GM23338 (cell line): ENCODE measurements at regions not wholly inside any gene's neighbourhood (a gene's known extent, or its start where the extent isn't known, plus 50 kb on each side); places are given as distances from the start of the nearest gene placed in this dataset.

Experiments used
- ATAC-seq: fragments of 200-7000 bp; cut with Tn5 transposase; 3 replicates; pipeline ENCODE4 v1.9.1; 2020
- DNase-seq: peaks from one replicate; pipeline ENCODE4 v3.0.0-alpha.2; 2015; ENCODE audit warnings: low spot score
- H2AFZ ChIP-seq: fragments of 200-600 bp; sonication (generic); 2 replicates; pipeline ENCODE4 v1.8.0; 2016; ENCODE audit warnings: antibody characterized with exemption, mild to moderate bottlenecking, moderate library complexity
- H3F3A ChIP-seq: fragments of 200-600 bp; sonication (generic); replicated peaks from 2 replicates; pipeline ENCODE4 v1.8.0; 2017; ENCODE audit warnings: antibody characterized with exemption, mixed run types, low read depth
- H3K27ac ChIP-seq: fragments of 200-600 bp; sonication (generic); 2 replicates; pipeline ENCODE4 v1.6.1; 2016; ENCODE audit warnings: low read depth
- H3K27me3 ChIP-seq: fragments of 200-600 bp; sonication (generic); 2 replicates; pipeline ENCODE4 v1.8.0; 2016; ENCODE audit warnings: mild to moderate bottlenecking, mixed run types, moderate library complexity; ENCODE audit not compliant: insufficient read depth
- H3K36me3 ChIP-seq: fragments of 200-600 bp; sonication (generic); 2 replicates; pipeline ENCODE4 v1.8.0; 2016; ENCODE audit warnings: mild to moderate bottlenecking; ENCODE audit not compliant: insufficient read depth
- H3K4me1 ChIP-seq: fragments of 200-600 bp; sonication (generic); 2 replicates; pipeline ENCODE4 v1.8.0; 2016; ENCODE audit warnings: mild to moderate bottlenecking, moderate library complexity; ENCODE audit not compliant: insufficient read depth
- H3K4me2 ChIP-seq: fragments of 200-600 bp; sonication (generic); 2 replicates; pipeline ENCODE4 v1.7.1; 2017; ENCODE audit warnings: mixed run types
- H3K4me3 ChIP-seq: fragments of 200-600 bp; sonication (generic); 2 replicates; pipeline ENCODE4 v1.6.1; 2016; ENCODE audit warnings: mixed run types
- H3K79me2 ChIP-seq: fragments of 200-600 bp; sonication (generic); replicated peaks from 2 replicates; pipeline ENCODE4 v1.8.0; 2017; ENCODE audit warnings: mild to moderate bottlenecking; ENCODE audit not compliant: insufficient read depth
- H3K9me2 ChIP-seq: fragments of 200-600 bp; sonication (generic); 2 replicates; pipeline ENCODE4 v1.8.0; 2017; ENCODE audit not compliant: insufficient read depth
- H4K20me1 ChIP-seq: fragments of 200-600 bp; sonication (generic); replicated peaks from 2 replicates; pipeline ENCODE4 v1.8.0; 2017; ENCODE audit warnings: mild to moderate bottlenecking; ENCODE audit not compliant: insufficient read depth
- H3K27ac Mint-ChIP-seq: 2 replicates; pipeline ENCODE4 v1.8.0; 2020; ENCODE audit warnings: inconsistent platforms, mild to moderate bottlenecking, moderate library complexity, mixed read lengths
- H3K27me3 Mint-ChIP-seq: 3 replicates; pipeline ENCODE4 v1.8.0; 2022; ENCODE audit warnings: low read depth, mild to moderate bottlenecking, moderate library complexity, mixed read lengths, inconsistent platforms; ENCODE audit not compliant: insufficient read depth, poor library complexity
- H3K36me3 Mint-ChIP-seq: 3 replicates; pipeline ENCODE4 v1.8.0; 2021; ENCODE audit warnings: low read depth, mild to moderate bottlenecking, inconsistent platforms, moderate library complexity, mixed read lengths
- H3K4me1 Mint-ChIP-seq: 3 replicates; pipeline ENCODE4 v1.8.0; 2020; ENCODE audit warnings: mild to moderate bottlenecking, inconsistent platforms, mixed read lengths
- H3K4me3 Mint-ChIP-seq: 3 replicates; pipeline ENCODE4 v1.8.0; 2021; ENCODE audit warnings: moderate library complexity, mild to moderate bottlenecking, inconsistent platforms, mixed read lengths
- H3K9me3 Mint-ChIP-seq: 3 replicates; pipeline ENCODE4 v1.8.0; 2020; ENCODE audit warnings: moderate library complexity, mild to moderate bottlenecking, inconsistent platforms, mixed read lengths
- EZH2 ChIP-seq: fragments of 200-600 bp; sonication (generic); IDR thresholded peaks from one replicate; pipeline ENCODE4 v1.8.0; 2017; ENCODE audit warnings: antibody characterized with exemption, mild to moderate bottlenecking, low read depth; ENCODE audit not compliant: unreplicated experiment
- JUNB ChIP-seq: IDR thresholded peaks from one replicate; pipeline ENCODE4 v1.6.1; 2016; ENCODE audit warnings: antibody characterized with exemption; ENCODE audit not compliant: unreplicated experiment
- NANOG ChIP-seq: IDR thresholded peaks from 2 replicates; pipeline ENCODE4 v1.6.1; 2016; ENCODE audit warnings: antibody characterized with exemption, borderline replicate concordance
- POLR2AphosphoS5 ChIP-seq: IDR thresholded peaks from 2 replicates; pipeline ENCODE4 v1.6.1; 2016; ENCODE audit warnings: antibody characterized with exemption, low read depth
- REST ChIP-seq: IDR thresholded peaks from one replicate; pipeline ENCODE4 v1.6.1; 2018; ENCODE audit warnings: antibody characterized with exemption; ENCODE audit not compliant: unreplicated experiment
- STAT1 ChIP-seq: IDR thresholded peaks from one replicate; pipeline ENCODE4 v1.6.1; 2016; ENCODE audit warnings: antibody characterized with exemption; ENCODE audit not compliant: unreplicated experiment
- ZNF331 ChIP-seq: fragments of 250-450 bp; sonication (Bioruptor Pico); IDR thresholded peaks from 2 replicates; pipeline ENCODE4 v1.5.0; 2020; ENCODE audit warnings: low read depth, mild to moderate bottlenecking, moderate library complexity
- TF ChIP-seq, protein P1 (sequence below), 2 experiments: fragments of 200-600 bp in 1 of 2; sonication (generic) in 1 of 2; conservative IDR thresholded peaks; 2 replicates each; pipeline versions ENCODE4 v1.5.1 to v1.6.1; 2016 to 2017; ENCODE audit warnings: antibody characterized with exemption in 2 of 2, low read depth in 2 of 2, mild to moderate bottlenecking in 2 of 2, moderate library complexity in 1 of 2
- TF ChIP-seq, protein P2 (sequence below): fragments of 250-450 bp; sonication (Bioruptor Pico); IDR thresholded peaks from 2 replicates; pipeline ENCODE4 v1.5.0; 2020; ENCODE audit warnings: mild to moderate bottlenecking, moderate library complexity

DNA sequence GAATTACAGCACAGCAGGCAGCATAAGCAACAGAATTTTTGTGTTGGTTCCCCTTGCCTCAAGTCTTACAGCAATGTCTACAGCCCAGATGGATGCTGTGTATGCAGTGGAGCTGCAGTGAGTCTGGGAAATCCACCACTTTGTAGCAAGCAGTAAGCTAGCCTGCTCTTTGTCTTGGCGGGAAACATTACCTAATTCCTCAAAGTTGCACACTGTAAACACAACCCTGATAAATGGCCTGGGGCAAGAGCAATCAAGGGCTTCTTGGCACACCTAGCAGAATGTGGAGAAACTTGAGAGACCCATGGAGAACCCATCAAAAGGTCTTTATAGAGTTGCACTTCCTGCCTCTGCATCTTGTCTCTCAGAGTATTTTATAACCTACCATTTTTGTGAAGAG lies 102.0 kb upstream of the FOXP2 start (continued):
- TF ChIP-seq REST (no peak), JUNB (no peak), NANOG (no peak)
- TF ChIP-seq, protein P1, sequence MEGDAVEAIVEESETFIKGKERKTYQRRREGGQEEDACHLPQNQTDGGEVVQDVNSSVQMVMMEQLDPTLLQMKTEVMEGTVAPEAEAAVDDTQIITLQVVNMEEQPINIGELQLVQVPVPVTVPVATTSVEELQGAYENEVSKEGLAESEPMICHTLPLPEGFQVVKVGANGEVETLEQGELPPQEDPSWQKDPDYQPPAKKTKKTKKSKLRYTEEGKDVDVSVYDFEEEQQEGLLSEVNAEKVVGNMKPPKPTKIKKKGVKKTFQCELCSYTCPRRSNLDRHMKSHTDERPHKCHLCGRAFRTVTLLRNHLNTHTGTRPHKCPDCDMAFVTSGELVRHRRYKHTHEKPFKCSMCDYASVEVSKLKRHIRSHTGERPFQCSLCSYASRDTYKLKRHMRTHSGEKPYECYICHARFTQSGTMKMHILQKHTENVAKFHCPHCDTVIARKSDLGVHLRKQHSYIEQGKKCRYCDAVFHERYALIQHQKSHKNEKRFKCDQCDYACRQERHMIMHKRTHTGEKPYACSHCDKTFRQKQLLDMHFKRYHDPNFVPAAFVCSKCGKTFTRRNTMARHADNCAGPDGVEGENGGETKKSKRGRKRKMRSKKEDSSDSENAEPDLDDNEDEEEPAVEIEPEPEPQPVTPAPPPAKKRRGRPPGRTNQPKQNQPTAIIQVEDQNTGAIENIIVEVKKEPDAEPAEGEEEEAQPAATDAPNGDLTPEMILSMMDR (conservative IDR thresholded peaks at IDR 0.05; ENCODE audit: low read depth in 2 of 2): no peak

GRCh38 chr7:114310345-114311110 lies 104.1 kb upstream of the FOXP2 start:
- H3K79me2 ChIP-seq: no peaks in the 10 kb centered on the region
- no peak overlapping the region for H3K4me3 ChIP-seq
- no peaks in the 10 kb centered on the region for H3K9me3 Mint-ChIP-seq
- no peaks in the 10 kb centered on the region for H4K20me1 ChIP-seq
- peaks cover 8% of the 10 kb centered on the region for H3K9me2 ChIP-seq
- H3K36me3 ChIP-seq: no peaks in the 10 kb centered on the region
- no peaks in the 10 kb centered on the region for H3K36me3 Mint-ChIP-seq
- no peak overlapping the region for H3K4me3 Mint-ChIP-seq
- no peak overlapping the region for H3K27ac ChIP-seq
- no peaks in the 10 kb centered on the region for H3K4me1 ChIP-seq
- H3K27ac Mint-ChIP-seq: no peak overlapping the region
- H3K27me3 ChIP-seq: no peaks in the 10 kb centered on the region
- H3K4me1 Mint-ChIP-seq: peaks cover 3% of the 10 kb centered on the region
- no peak overlapping the region for H2AFZ ChIP-seq
- ATAC-seq (no peak), DNase-seq (no peak)
- no peaks in the 10 kb centered on the region for H3K27me3 Mint-ChIP-seq
- no peaks in the 10 kb centered on the region for H3F3A ChIP-seq
- H3K4me2 ChIP-seq: no peak overlapping the region
- TF ChIP-seq NANOG (no peak), ZNF331 (CRISPR knock-in tag) (no peak), EZH2 (no peak), STAT1 (no peak), REST (no peak), POLR2AphosphoS5 (no peak)
- TF ChIP-seq, protein P2, sequence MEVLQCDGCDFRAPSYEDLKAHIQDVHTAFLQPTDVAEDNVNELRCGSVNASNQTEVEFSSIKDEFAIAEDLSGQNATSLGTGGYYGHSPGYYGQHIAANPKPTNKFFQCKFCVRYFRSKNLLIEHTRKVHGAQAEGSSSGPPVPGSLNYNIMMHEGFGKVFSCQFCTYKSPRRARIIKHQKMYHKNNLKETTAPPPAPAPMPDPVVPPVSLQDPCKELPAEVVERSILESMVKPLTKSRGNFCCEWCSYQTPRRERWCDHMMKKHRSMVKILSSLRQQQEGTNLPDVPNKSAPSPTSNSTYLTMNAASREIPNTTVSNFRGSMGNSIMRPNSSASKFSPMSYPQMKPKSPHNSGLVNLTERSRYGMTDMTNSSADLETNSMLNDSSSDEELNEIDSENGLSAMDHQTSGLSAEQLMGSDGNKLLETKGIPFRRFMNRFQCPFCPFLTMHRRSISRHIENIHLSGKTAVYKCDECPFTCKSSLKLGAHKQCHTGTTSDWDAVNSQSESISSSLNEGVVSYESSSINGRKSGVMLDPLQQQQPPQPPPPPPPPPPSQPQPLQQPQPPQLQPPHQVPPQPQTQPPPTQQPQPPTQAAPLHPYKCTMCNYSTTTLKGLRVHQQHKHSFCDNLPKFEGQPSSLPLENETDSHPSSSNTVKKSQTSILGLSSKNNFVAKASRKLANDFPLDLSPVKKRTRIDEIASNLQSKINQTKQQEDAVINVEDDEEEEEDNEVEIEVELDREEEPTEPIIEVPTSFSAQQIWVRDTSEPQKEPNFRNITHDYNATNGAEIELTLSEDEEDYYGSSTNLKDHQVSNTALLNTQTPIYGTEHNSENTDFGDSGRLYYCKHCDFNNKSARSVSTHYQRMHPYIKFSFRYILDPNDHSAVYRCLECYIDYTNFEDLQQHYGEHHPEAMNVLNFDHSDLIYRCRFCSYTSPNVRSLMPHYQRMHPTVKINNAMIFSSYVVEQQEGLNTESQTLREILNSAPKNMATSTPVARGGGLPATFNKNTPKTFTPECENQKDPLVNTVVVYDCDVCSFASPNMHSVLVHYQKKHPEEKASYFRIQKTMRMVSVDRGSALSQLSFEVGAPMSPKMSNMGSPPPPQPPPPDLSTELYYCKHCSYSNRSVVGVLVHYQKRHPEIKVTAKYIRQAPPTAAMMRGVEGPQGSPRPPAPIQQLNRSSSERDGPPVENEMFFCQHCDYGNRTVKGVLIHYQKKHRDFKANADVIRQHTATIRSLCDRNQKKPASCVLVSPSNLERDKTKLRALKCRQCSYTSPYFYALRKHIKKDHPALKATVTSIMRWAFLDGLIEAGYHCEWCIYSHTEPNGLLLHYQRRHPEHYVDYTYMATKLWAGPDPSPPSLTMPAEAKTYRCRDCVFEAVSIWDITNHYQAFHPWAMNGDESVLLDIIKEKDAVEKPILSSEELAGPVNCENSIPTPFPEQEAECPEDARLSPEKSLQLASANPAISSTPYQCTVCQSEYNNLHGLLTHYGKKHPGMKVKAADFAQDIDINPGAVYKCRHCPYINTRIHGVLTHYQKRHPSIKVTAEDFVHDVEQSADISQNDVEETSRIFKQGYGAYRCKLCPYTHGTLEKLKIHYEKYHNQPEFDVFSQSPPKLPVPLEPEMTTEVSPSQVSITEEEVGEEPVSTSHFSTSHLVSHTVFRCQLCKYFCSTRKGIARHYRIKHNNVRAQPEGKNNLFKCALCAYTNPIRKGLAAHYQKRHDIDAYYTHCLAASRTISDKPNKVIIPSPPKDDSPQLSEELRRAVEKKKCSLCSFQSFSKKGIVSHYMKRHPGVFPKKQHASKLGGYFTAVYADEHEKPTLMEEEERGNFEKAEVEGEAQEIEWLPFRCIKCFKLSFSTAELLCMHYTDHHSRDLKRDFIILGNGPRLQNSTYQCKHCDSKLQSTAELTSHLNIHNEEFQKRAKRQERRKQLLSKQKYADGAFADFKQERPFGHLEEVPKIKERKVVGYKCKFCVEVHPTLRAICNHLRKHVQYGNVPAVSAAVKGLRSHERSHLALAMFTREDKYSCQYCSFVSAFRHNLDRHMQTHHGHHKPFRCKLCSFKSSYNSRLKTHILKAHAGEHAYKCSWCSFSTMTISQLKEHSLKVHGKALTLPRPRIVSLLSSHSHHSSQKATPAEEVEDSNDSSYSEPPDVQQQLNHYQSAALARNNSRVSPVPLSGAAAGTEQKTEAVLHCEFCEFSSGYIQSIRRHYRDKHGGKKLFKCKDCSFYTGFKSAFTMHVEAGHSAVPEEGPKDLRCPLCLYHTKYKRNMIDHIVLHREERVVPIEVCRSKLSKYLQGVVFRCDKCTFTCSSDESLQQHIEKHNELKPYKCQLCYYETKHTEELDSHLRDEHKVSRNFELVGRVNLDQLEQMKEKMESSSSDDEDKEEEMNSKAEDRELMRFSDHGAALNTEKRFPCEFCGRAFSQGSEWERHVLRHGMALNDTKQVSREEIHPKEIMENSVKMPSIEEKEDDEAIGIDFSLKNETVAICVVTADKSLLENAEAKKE (CRISPR knock-in tag): no peak
